GM12878 (cell line): ENCODE measurements at regions not wholly inside any gene's neighbourhood (a gene's known extent, or its start where the extent isn't known, plus 50 kb on each side); places are given as distances from the start of the nearest gene placed in this dataset.

Source experiments
- ATAC-seq: fragments of 200-7000 bp; cut with Tn5 transposase; 3 replicates; pipeline ENCODE4 v1.9.1; 2020; ENCODE audit warnings: mild to moderate bottlenecking, moderate library complexity
- BruUV-seq: library from RNA; stranded (reverse); fragments of 400-500 nt; replicated peaks from 2 replicates; lab custom pipeline; 2021; lab: Mats Ljungman, UMichigan
- CTCF ChIA-PET: fragments of 300-600 bp; sonication (Branson Sonifier 250); formaldehyde crosslinking; extraction: SDS; loops from one replicate; lab custom pipeline; 2021; ENCODE audit warnings: inconsistent platforms; lab: Yijun Ruan, JAX
- POLR2A ChIA-PET: fragments of 350-600 bp; formaldehyde crosslinking; extraction: SDS; loops from one replicate; lab custom pipeline; 2021; ENCODE audit warnings: inconsistent platforms; lab: Charles Lee
- RAD21 ChIA-PET: fragments of 300-600 bp; sonication (Branson Sonifier 250); formaldehyde crosslinking; loops from one replicate; lab custom pipeline; 2023; ENCODE audit warnings: antibody characterized with exemption; ENCODE audit not compliant: unreplicated experiment; lab: Charles Lee
- SMC1A ChIA-PET: fragments of 300-600 bp; sonication (Branson Sonifier 250); formaldehyde crosslinking; loops from one replicate; lab custom pipeline; 2023; ENCODE audit not compliant: unreplicated experiment, uncharacterized antibody; lab: Charles Lee
- DNase-seq: peaks from one replicate; pipeline ENCODE4 v3.0.0-alpha.2; 2011; ENCODE audit warnings: low read depth, low spot score
- FAIRE-seq: peaks from 3 replicates; lab custom pipeline; 2011; peaks lifted over from hg19 to GRCh38; lab: Jason Lieb, UNC
- H2AFZ ChIP-seq: 2 replicates; pipeline ENCODE4 v1.6.0; 2011; ENCODE audit warnings: low read depth, low read length, control low read depth; ENCODE audit not compliant: control insufficient read depth
- H3K27ac ChIP-seq: 2 replicates; pipeline ENCODE4 v1.5.1; 2011; ENCODE audit warnings: control low read depth; ENCODE audit not compliant: control insufficient read depth, insufficient read depth
- H3K27me3 ChIP-seq, 2 experiments: replicated peaks in 1 of 2; 2 replicates each; pipeline versions ENCODE4 v1.6.0 to v1.6.1; 2011; ENCODE audit warnings: low read length in 1 of 2; ENCODE audit not compliant: control insufficient read depth in 2 of 2, insufficient read depth in 2 of 2
- H3K36me3 ChIP-seq, 2 experiments: 2 replicates each; pipeline ENCODE4 v1.5.1; 2011; ENCODE audit warnings: low read length in 1 of 2; ENCODE audit not compliant: control insufficient read depth in 2 of 2, insufficient read depth in 2 of 2
- H3K4me1 ChIP-seq: 2 replicates; pipeline ENCODE4 v1.6.1; 2011; ENCODE audit warnings: mild to moderate bottlenecking, low read length, moderate library complexity, mixed read lengths; ENCODE audit not compliant: control insufficient read depth, insufficient read depth
- H3K4me2 ChIP-seq: 2 replicates; pipeline ENCODE4 v1.6.0; 2011; ENCODE audit warnings: control low read depth; ENCODE audit not compliant: control insufficient read depth, insufficient read depth
- H3K4me3 ChIP-seq: fragments of 200-600 bp; sonication (generic); 2 replicates; pipeline ENCODE4 v1.5.1; 2016
- H3K79me2 ChIP-seq: 2 replicates; pipeline ENCODE4 v1.6.0; 2011; ENCODE audit warnings: low read length; ENCODE audit not compliant: control insufficient read depth, insufficient read depth
- H3K9ac ChIP-seq: 2 replicates; pipeline ENCODE4 v1.8.0; 2011; ENCODE audit warnings: low read length, control low read depth, mixed read lengths; ENCODE audit not compliant: control insufficient read depth, insufficient read depth
- H3K9me3 ChIP-seq: replicated peaks from 3 replicates; pipeline ENCODE4 v1.5.1; 2011; ENCODE audit warnings: mild to moderate bottlenecking, low read length; ENCODE audit not compliant: control insufficient read depth, insufficient read depth
- H4K20me1 ChIP-seq: 2 replicates; pipeline ENCODE4 v1.6.0; 2011; ENCODE audit not compliant: control insufficient read depth, insufficient read depth
- CBFB ChIP-seq: IDR thresholded peaks from 2 replicates; pipeline ENCODE4 v1.6.1; 2016; ENCODE audit warnings: antibody characterized with exemption, low read depth
- IKZF1 ChIP-seq: fragments of 450-650 bp; conservative IDR thresholded peaks from 2 replicates; pipeline ENCODE4 v1.6.1; 2017; ENCODE audit warnings: antibody characterized with exemption, mild to moderate bottlenecking
- IKZF2 ChIP-seq, 2 experiments: fragments of 450-650 bp; IDR thresholded peaks; 2 replicates each; pipeline ENCODE4 v1.6.1; 2017; ENCODE audit warnings: mild to moderate bottlenecking in 2 of 2, moderate library complexity in 2 of 2
- NR2C2 ChIP-seq: IDR thresholded peaks from 2 replicates; pipeline ENCODE4 v1.6.1; 2011; ENCODE audit warnings: borderline replicate concordance, low read depth; ENCODE audit not compliant: control insufficient read depth, insufficient read length
- PBX3 ChIP-seq: IDR thresholded peaks from 2 replicates; pipeline ENCODE4 v1.6.1; 2011; ENCODE audit warnings: mild to moderate bottlenecking, low read depth, low read length, moderate library complexity; ENCODE audit not compliant: insufficient replicate concordance
- PKNOX1 ChIP-seq: fragments of 450-650 bp; IDR thresholded peaks from 2 replicates; pipeline ENCODE4 v1.6.1; 2016; ENCODE audit warnings: mild to moderate bottlenecking
- RB1 ChIP-seq: fragments of 450-650 bp; formaldehyde crosslinking; IDR thresholded peaks from 2 replicates; pipeline ENCODE4 v1.6.1; 2017; ENCODE audit warnings: mild to moderate bottlenecking, borderline replicate concordance
- RELB ChIP-seq: fragments of 450-650 bp; IDR thresholded peaks from 2 replicates; pipeline ENCODE4 v1.6.1; 2017; ENCODE audit warnings: low read depth, mild to moderate bottlenecking, moderate library complexity
- SREBF1 ChIP-seq: IDR thresholded peaks from 2 replicates; pipeline ENCODE4 v1.6.1; 2012; ENCODE audit warnings: mild to moderate bottlenecking, low read length
- ZBTB11 ChIP-seq: fragments of 450-650 bp; formaldehyde crosslinking; IDR thresholded peaks from 2 replicates; pipeline ENCODE4 v1.5.0; 2022; ENCODE audit warnings: mild to moderate bottlenecking, missing genetic modification characterization
- ZNF24 ChIP-seq: fragments of 450-650 bp; IDR thresholded peaks from 2 replicates; pipeline ENCODE4 v1.6.1; 2017; ENCODE audit warnings: antibody characterized with exemption, mild to moderate bottlenecking
- WGBS: methylation state at CpG from one replicate; pipeline ENCODE4 v1.1.6; 2016; ENCODE audit warnings: low lambda C conversion rate; ENCODE audit not compliant: insufficient replicate concordance, insufficient coverage; ENCODE audit errors: missing lambda C conversion rate; 5-methylcytosine and 5-hydroxymethylcytosine counted together
- in situ Hi-C: fragments of 300-500 bp; cut with MboI; formaldehyde crosslinking; loops from 9 replicates; pipeline ENCODE4 v1.14.3; 2018; ENCODE audit warnings: mixed read lengths
- intact Hi-C: fragments of 100-400 bp; cut with micrococcal nuclease; formaldehyde crosslinking; loops from one replicate; pipeline ENCODE4 v1.14.2; 2022; ENCODE audit not compliant: unreplicated experiment

- TF ChIP-seq RELB (no peak), IKZF1 (no peak), NR2C2 (no peak)
- ChIA-PET POLR2A (no interaction called here), CTCF (no interaction called here), SMC1A (no interaction called here), RAD21 (no interaction called here)
- Histone ChIP-seq H3K9ac (no peak overlapping the region), H3K4me1 (0 out of 2 replicates have a peak, but pooled peaks cover 3% of the 10 kb centered on the region), H3K27ac (no peak overlapping the region), H3K4me3 (no peak overlapping the region), H3K79me2 (no peaks in the 10 kb centered on the region), H3K36me3 (no peaks in the 10 kb centered on the region), H2AFZ (no peak overlapping the region), H3K27me3 (no peaks in the 10 kb centered on the region), H3K4me2 (no peak overlapping the region), H4K20me1 (no peaks in the 10 kb centered on the region), H3K9me3 (no peaks in the 10 kb centered on the region; the same call in 2 of the 3 replicates)
- no TSS peak for BruUV-seq
- intact Hi-C loops (no loop called here), in situ Hi-C loops (no loop called here)
- FAIRE-seq = no peak
- 75% methylated on average over 4 of the region's 4 CpGs for WGBS
- peak; percentile 15 for ATAC-seq
- DNase-seq = no peak
Observed at GRCh38 chr2:234313558-234313957, 183.3 kb downstream of the ARL4C start.

- Histone ChIP-seq H2AFZ (no peak overlapping the region), H3K4me1 (peaks cover 6% of the 10 kb centered on the region; the same call in 1 of the 2 replicates), H3K36me3 (no peaks in the 10 kb centered on the region), H4K20me1 (no peaks in the 10 kb centered on the region), H3K9ac (no peak overlapping the region), H3K4me2 (no peak overlapping the region), H3K27me3 (no peaks in the 10 kb centered on the region), H3K79me2 (no peaks in the 10 kb centered on the region), H3K27ac (no peak overlapping the region), H3K4me3 (no peak overlapping the region), H3K9me3 (no peaks in the 10 kb centered on the region; the same call in 2 of the 3 replicates)
- 97% methylated on average over 5 of the region's 5 CpGs for WGBS
- in situ Hi-C loops = no loop called here
- intact Hi-C loops = no loop called here
- ATAC-seq = no peak
- RAD21 ChIA-PET = no interaction called here
- DNase-seq = no peak
- SMC1A ChIA-PET = no interaction called here
- FAIRE-seq = no peak
- BruUV-seq = no TSS peak
- CTCF ChIA-PET = no interaction called here
- POLR2A ChIA-PET = no interaction called here
- TF ChIP-seq ZNF24 (no peak), ZBTB11 (CRISPR knock-in tag) (no peak), SREBF1 (no peak), IKZF2 (IDR thresholded peaks at IDR 0.05) (no peak), CBFB (no peak), RB1 (no peak), PKNOX1 (no peak), PBX3 (no peak)
Observed at GRCh38 chr2:234310166-234310565, 186.7 kb downstream of the ARL4C start.
